ENCODE measurements at regions not wholly inside any gene's neighbourhood (a gene's known extent, or its start where the extent isn't known, plus 50 kb on each side); places are given as distances from the start of the nearest gene placed in this dataset.
A peak's percentile ranks its signal among the peaks of the same experiment; 100 is the strongest.

DNA sequence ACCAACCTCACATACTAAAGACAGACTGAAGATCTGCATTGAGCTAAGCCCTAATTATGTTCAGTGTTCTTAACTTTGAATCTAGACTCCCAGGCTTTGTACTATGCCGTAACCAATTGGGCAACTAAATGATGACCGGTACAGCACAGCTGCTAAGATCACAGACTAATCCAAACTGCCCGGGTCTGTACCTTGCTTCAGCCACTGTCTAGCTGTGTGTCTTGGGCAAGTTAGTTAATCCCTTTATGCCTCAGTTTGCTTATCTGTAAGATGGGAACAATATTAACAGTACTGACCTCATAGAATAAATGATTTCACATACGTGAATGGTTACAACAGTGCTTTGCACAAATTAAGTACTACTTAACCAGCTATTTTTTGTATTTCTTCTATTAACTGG is 205.8 kb upstream of the NFE2L3 start:
- Histone ChIP-seq H3K36me3 (replicated peaks) (no peaks in the 10 kb centered on the region), H3K27me3 (replicated peaks) (peaks cover 25% of the 10 kb centered on the region), H3K27ac (no peak overlapping the region), H3K4me3 (ENCODE audit: low read depth, low read length) (no peak overlapping the region)
- TF ChIP-seq, protein P1, sequence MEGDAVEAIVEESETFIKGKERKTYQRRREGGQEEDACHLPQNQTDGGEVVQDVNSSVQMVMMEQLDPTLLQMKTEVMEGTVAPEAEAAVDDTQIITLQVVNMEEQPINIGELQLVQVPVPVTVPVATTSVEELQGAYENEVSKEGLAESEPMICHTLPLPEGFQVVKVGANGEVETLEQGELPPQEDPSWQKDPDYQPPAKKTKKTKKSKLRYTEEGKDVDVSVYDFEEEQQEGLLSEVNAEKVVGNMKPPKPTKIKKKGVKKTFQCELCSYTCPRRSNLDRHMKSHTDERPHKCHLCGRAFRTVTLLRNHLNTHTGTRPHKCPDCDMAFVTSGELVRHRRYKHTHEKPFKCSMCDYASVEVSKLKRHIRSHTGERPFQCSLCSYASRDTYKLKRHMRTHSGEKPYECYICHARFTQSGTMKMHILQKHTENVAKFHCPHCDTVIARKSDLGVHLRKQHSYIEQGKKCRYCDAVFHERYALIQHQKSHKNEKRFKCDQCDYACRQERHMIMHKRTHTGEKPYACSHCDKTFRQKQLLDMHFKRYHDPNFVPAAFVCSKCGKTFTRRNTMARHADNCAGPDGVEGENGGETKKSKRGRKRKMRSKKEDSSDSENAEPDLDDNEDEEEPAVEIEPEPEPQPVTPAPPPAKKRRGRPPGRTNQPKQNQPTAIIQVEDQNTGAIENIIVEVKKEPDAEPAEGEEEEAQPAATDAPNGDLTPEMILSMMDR (IDR thresholded peaks at IDR 0.05; ENCODE audit: low read depth, low read length, missing control alignments) = no peak
- in situ Hi-C loops (cut with HindIII; ENCODE audit: low pct_ligation_motif_present, low sequenced_read_pairs) = no loop called here
- DNase-seq = no peak

DNA sequence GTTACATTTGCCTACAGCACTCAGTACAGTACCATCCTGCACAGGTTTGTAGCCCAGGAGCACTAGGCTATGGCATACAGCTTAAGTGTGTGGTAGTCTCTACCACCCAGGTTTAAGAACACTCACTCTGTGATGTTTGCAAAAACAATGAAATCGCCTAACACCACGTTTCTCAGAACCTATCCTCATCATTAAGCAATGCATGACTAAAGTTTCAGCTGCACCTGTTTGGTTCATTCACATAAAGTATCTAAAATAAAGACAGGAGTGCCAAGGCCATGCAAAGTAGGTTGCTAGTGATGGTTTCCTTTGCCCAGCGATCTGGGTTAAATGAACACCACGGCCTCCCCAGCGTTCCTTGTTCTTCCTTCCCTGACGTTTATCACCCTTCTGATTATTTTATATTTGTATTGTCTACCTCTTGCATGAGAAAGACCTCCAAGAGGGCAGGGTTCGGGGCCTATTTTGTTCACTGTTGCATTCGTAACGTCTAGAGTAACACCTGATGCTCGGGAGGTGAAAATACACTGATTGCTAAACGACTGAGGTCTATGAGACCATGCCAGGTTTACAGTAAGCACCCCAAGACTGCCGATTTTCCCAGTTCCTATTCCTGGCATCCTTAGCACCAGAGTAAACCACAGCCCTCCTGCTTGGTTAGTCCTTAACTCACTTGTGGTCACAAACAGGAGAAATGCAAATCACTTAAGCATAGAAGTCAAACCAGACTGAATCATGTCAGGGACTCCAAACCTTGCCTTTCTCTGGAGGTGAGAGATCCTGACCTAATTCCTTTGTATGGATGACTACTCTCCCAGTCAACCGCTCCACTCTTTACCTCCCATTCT is 204.1 kb upstream of the NFE2L3 start:
- Histone ChIP-seq H3K36me3 (replicated peaks) (no peaks in the 10 kb centered on the region), H3K27me3 (replicated peaks) (peaks cover 25% of the 10 kb centered on the region), H3K4me3 (ENCODE audit: low read depth, low read length) (no peak overlapping the region), H3K27ac (no peak overlapping the region)
- TF ChIP-seq, protein P1 (IDR thresholded peaks at IDR 0.05; ENCODE audit: low read depth, low read length, missing control alignments) = no peak
- in situ Hi-C loops (cut with HindIII; ENCODE audit: low pct_ligation_motif_present, low sequenced_read_pairs) = no loop called here
- no peak for DNase-seq

DNA sequence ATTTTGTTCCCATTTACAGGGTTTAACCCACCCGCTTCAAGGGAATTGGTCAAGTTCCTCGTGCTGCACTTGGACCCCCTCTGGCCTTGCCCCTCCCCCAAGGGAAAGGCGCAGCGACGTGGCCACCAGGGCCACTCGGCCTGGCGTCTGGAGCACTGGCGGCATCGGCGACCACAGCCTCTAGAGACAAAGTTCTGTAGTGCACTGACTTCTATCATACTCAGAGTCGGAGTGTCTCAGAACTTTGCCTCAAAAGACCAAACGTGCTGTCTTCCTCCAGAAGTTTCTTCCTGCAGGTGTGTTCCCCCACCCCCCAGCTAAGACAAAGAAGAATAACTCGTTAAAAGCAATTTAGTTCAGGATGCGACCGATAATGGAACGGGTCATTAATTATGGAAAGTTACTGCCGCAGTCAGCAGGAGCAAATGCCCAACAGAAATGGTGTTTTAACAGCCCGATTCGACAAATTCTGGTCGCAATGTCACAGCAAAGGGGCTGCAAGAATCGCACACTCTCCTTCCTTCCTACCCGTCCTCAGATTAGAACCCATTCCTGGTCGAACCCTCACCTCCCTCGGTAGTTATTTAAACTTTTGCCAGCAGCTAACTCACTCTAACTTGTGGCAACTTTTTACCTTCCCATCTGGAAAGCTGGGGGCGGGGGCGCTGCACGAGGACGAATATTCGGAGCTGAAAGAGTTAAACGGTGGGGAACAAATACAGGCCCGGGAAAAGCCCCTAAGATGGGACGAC is 202.1 kb upstream of the NFE2L3 start:
- H3K36me3 ChIP-seq (replicated peaks) = no peaks in the 10 kb centered on the region
- H3K4me3 ChIP-seq (ENCODE audit: low read depth, low read length) = peak overlapping the region; percentile 51
- no peak overlapping the region for H3K27ac ChIP-seq
- in situ Hi-C loops (cut with HindIII; ENCODE audit: low pct_ligation_motif_present, low sequenced_read_pairs) = no loop called here
- TF ChIP-seq, protein P1 (IDR thresholded peaks at IDR 0.05; ENCODE audit: low read depth, low read length, missing control alignments) = no peak
- H3K27me3 ChIP-seq (replicated peaks) = peaks cover 25% of the 10 kb centered on the region
- DNase-seq = no peak

DNA sequence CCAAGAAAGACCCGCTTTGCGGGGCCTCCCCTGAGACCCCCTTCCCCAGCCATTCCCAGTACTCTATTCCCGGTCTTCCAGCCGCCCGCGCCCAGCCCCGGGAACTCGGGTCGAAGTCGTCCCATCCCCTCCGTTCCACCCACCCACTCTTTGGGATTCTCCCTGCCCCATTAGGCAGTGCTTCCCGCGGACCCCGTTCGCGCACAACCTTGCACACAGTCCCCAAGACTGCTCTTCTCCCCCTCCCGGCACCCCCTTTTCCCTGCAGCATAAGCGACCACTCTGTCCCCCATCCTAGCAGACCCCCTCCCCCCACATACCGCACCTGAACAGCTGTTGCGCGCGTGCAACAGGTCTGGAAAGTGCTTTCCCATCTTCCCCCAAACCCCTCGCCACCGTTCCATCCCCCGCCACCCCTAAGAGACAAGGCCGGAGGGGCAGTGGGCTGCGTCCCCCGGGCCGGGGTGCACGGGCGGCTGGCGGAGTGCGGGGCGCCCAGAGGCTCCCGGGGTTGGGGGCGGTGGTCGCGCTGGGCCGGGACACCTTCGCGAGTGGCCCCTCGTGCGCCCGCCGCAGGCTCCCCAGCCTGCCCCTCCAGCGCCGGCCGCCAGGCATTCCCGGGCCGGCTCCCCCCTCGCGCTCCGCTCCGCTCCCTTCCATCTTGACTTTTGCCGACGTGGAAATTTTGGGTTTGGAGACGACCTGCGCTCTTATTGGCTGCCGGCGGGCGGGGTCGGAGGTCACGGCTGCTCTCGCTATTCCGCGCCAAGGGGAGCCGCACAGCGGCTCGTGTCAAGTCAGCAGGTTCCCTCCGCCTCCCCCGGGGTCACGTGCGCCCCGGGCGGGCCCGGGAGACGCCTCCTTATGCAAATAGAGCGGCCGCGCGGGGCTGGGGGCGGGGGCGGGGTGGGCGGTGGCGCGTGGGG is 201.2 kb upstream of the NFE2L3 start:
- H3K27ac ChIP-seq = no peak overlapping the region
- TF ChIP-seq, protein P1 (IDR thresholded peaks at IDR 0.05; ENCODE audit: low read depth, low read length, missing control alignments) = no peak
- in situ Hi-C loops (cut with HindIII; ENCODE audit: low pct_ligation_motif_present, low sequenced_read_pairs) = no loop called here

DNA sequence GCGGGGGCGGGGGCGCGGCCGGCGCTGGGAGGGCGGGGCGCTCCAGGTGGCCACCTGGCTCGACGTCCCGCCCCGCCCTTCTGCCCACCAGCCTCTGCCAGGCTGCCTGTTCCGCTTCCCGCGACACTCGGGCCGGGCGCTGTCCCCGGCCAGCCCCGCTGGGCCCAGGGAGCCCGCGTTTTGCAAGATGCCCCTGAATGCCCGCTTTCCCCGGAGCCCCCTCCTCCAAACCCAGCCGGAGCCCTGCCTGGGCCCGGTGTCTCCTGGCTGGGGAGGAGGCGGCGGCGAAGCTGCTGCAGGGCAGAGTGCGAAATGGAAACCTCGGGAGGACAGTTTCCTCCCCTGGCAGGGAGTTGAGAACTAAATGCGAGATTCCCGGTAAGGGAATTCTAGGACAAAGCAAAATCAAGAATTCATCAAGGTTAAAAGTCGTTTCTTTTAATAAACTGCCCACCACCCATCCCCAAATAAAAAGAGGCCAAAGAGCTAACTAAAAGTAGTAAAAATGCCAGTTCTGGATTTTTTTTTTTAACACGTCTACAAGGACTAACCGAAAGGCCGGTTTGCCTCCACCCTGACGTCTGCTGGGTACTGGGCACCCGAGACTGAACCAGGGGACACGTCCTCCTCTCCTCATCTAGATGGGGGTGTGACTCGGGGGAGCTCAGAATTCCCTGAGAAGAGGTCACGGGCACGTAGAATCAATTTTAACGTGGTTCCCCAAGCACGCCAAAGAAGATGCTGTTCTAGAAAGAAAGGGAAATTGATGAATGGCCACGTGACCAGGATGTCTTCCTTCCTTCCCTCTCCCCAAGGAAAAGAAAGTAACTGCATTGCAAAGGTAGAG is 200.4 kb upstream of the NFE2L3 start:
- TF ChIP-seq, protein P1 (IDR thresholded peaks at IDR 0.05; ENCODE audit: low read depth, low read length, missing control alignments) = no peak
- in situ Hi-C loops (cut with HindIII; ENCODE audit: low pct_ligation_motif_present, low sequenced_read_pairs) = no loop called here
- Histone ChIP-seq H3K36me3 (replicated peaks) (no peaks in the 10 kb centered on the region), H3K4me3 (ENCODE audit: low read depth, low read length) (peak overlapping the region; percentile 51), H3K27me3 (replicated peaks) (peaks cover 25% of the 10 kb centered on the region), H3K27ac (no peak overlapping the region)
- DNase-seq = no peak

More for the DNA sequence above, 201.2 kb upstream of the NFE2L3 start:
- Histone ChIP-seq H3K27me3 (replicated peaks) (peaks cover 25% of the 10 kb centered on the region), H3K4me3 (ENCODE audit: low read depth, low read length) (peak overlapping the region; percentile 51), H3K36me3 (replicated peaks) (no peaks in the 10 kb centered on the region)
- peak; percentile 32 for DNase-seq

All from brain microvascular endothelial cell (primary cell).